GM06990 (cell line): ENCODE measurements at regions not wholly inside any gene's neighbourhood (a gene's known extent, or its start where the extent isn't known, plus 50 kb on each side); places are given as distances from the start of the nearest gene placed in this dataset.

Experiments
- DNase-seq: peaks from one replicate; pipeline ENCODE4 v3.0.0-alpha.2; 2011; ENCODE audit not compliant: insufficient read length; ENCODE audit errors: extremely low read depth
- H3K27me3 ChIP-seq: replicated peaks from 2 replicates; pipeline ENCODE4 v1.6.0; 2011; ENCODE audit warnings: low read length; ENCODE audit not compliant: control insufficient read depth, insufficient read depth
- H3K36me3 ChIP-seq: 2 replicates; pipeline ENCODE4 v1.5.1; 2011; ENCODE audit warnings: low read length; ENCODE audit not compliant: control insufficient read depth, insufficient read depth
- H3K4me3 ChIP-seq: replicated peaks from 2 replicates; pipeline ENCODE4 v1.5.1; 2011; ENCODE audit warnings: low read depth, mild to moderate bottlenecking, control low read depth, low read length
- CTCF ChIP-seq: IDR thresholded peaks from 2 replicates; pipeline ENCODE4 v1.5.1; 2011; ENCODE audit warnings: low read length, control low read depth, mild to moderate bottlenecking, inconsistent platforms; ENCODE audit not compliant: insufficient read depth, poor library complexity, severe bottlenecking

DNA sequence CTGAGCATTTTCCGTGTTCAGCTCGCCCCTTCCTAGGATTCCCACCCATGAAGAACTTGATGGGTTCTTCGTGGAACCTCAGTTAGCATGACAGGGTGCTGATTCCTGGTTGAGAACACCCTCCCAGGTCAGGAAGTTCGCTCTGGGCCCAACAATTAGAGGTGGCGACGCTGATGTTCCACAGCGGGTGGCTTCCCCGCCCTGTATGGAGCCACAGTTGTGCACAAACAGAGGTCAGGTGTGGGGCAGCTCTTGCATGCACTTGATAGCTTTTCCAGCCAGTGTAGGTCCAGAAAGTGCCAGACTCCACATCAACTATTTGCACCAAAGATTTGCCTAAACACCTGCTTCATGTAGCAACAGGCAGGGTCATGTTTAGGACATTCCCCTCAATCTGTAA lies 788.2 kb downstream of the MED13L start:
- H3K27me3 ChIP-seq = no peaks in the 10 kb centered on the region
- no peaks in the 10 kb centered on the region for H3K36me3 ChIP-seq
- DNase-seq = no peak
- H3K4me3 ChIP-seq = no peak overlapping the region
- no peak for TF ChIP-seq CTCF

DNA sequence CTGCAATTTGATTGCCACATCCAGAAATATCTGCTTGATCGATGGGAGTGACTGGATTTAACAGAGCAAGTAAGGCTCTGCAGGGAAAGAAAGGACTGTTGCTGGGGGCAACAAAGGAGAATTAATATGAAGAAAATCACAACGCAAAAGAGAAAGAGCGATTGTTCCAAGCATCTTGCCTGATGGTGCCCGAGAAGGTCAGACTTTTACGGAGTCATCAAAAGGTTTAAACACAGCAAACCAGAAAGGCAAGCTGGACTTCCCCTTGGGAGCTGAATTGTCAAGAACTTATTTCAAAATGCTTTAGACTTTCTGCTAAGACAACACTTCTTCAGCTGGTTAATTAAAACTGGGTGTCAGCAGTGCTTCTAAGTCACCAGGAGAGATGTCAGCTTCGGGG lies 791.5 kb downstream of the MED13L start:
- no peak for DNase-seq
- no peaks in the 10 kb centered on the region for H3K36me3 ChIP-seq
- no peaks in the 10 kb centered on the region for H3K27me3 ChIP-seq
- TF ChIP-seq CTCF = no peak
- no peak overlapping the region for H3K4me3 ChIP-seq

DNA sequence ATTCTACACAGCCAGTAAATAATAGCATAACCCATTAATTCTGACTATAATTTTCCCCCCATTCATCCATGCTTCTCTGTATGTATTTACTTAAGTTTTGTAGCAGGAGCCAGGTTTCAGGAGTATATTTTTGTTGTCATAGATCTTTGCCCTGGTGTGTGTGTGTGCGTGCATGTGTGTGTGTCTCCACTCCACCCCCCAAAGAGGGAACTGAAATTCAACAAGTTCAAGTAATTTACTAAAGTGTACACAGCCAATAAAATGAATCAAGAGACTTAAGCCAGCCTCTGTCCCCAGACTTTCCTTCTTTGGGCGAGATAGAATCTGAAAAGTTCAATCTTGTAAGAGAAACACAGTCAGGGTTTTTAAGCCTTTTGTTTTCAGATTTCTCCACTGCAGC lies 792.0 kb downstream of the MED13L start:
- no peak for DNase-seq
- no peak for TF ChIP-seq CTCF

DNA sequence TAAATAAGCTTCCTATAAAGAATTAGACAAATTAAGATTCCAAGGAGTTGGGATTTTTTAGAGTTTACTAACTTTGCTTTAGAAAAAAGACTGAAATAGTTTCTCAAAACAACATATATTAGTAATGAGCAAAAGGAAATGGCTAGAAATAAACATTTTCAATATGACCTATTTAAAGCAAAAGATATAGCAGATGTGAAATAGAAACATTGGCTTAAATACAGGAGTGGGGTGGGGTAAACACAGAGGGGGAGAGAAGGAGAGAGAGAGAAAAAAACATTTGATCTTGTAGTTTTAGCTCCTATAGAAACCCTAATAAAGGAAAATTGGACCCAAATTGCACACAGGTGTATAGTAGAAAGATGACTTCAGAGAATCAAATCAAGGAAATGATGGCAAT lies 794.5 kb downstream of the MED13L start:
- DNase-seq = no peak
- Histone ChIP-seq H3K27me3 (no peaks in the 10 kb centered on the region), H3K4me3 (no peak overlapping the region), H3K36me3 (no peaks in the 10 kb centered on the region)
- no peak for TF ChIP-seq CTCF

More for the DNA sequence above, 792.0 kb downstream of the MED13L start:
- no peaks in the 10 kb centered on the region for H3K36me3 ChIP-seq
- no peaks in the 10 kb centered on the region for H3K27me3 ChIP-seq
- no peak overlapping the region for H3K4me3 ChIP-seq

DNA sequence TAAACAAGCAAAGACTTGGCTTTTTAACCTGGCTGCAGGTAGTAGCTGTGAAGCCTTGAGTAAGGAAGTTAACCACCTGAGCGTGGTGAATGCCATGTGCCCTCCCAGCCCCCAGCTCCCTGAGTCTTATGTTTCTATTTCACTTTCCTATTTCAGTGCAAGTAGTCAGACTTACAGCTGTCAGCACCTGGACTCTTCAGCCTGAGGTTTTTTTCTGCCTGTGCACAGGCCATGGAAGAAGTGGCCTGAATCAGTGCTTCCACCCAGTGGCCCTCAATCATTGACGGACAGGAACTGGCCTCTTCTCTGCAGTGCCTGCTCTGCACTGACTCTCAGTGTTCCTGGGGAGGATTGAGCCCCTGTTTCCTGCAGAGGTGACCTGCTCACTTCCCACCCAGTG lies 796.4 kb downstream of the MED13L start:
- peak; percentile 36 for DNase-seq
- peak; percentile 20 for TF ChIP-seq CTCF
- Histone ChIP-seq H3K4me3 (no peak overlapping the region), H3K36me3 (no peaks in the 10 kb centered on the region), H3K27me3 (no peaks in the 10 kb centered on the region)

- Histone ChIP-seq H3K27me3 (no peaks in the 10 kb centered on the region), H3K36me3 (no peaks in the 10 kb centered on the region), H3K4me3 (no peak overlapping the region)
- no peak for TF ChIP-seq CTCF
- DNase-seq = no peak
Measured at GRCh38 chr12:115478505-115478904, 794.5 kb upstream of the TBX3 start.
